A204.1 (cell line): ENCODE measurements at regions not wholly inside any gene's neighbourhood (a gene's known extent, or its start where the extent isn't known, plus 50 kb on each side); places are given as distances from the start of the nearest gene placed in this dataset.
"Not testable (repeated sequence)": the region's sequence is repeated elsewhere in the genome, so short reads cannot be mapped to it uniquely, and the experiment has no call there.

Experiments
- FAIRE-seq: peaks from 2 replicates; lab custom pipeline; 2012; peaks lifted over from hg19 to GRCh38; lab: Jason Lieb, UNC

- FAIRE-seq = no peak
Observed at GRCh38 chr5:162209005-162209605, 141.5 kb downstream of the GABRG2 start.

DNA sequence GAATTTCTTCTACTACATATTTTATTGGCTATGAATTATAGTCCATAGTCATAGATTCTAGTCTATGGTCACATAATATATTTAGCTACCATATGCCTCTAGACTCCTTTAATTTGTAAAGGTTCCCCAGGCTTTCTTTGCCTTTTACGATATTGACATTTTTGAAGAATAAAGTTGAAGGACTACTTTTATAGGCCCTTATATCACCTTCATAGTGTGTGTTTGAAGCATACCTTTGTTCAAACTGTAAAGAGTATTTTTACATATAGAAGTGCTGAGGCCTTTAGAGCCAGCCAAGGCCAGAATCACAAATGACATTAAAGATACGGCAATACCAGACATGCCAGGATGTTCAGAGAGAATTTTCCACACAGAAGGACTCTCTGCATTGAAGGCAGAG lies 147.0 kb downstream of the GABRG2 start:
- FAIRE-seq = no peak

GRCh38 chr5:162217037-162217436 lies 149.5 kb downstream of the GABRG2 start:
- no peak for FAIRE-seq

- no peak for FAIRE-seq
Observed at GRCh38 chr5:162221910-162222309, 154.3 kb downstream of the GABRG2 start.

- FAIRE-seq = no peak
Observed at GRCh38 chr5:162227075-162227474, 159.5 kb downstream of the GABRG2 start.

GRCh38 chr5:162230348-162230747 lies 162.8 kb downstream of the GABRG2 start:
- no peak for FAIRE-seq

DNA sequence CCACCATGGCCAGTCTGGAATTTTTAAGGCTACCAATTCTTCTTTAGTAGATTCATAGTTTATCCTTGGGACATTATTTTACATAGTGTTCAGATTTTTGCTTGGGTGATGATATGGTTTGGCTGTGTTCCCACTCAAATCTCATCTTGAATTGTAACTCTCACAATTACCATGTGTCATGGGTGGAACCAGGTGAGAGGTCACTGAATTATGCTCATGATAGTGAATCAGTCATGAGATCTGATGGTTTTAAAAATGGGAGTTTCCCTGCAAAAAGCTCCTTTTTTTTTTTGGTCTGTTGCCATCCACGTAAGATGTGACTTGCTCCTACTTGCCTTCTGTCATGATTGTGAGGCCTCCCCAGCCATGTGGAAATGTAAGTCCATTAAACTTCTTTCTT lies 163.9 kb downstream of the GABRG2 start:
- no peak for FAIRE-seq

GRCh38 chr5:162240734-162241133 lies 173.2 kb downstream of the GABRG2 start:
- FAIRE-seq = no peak

GRCh38 chr5:162242416-162242815 lies 174.8 kb downstream of the GABRG2 start:
- no peak for FAIRE-seq

- FAIRE-seq = no peak
Observed at GRCh38 chr5:162243651-162244050, 176.1 kb downstream of the GABRG2 start.

DNA sequence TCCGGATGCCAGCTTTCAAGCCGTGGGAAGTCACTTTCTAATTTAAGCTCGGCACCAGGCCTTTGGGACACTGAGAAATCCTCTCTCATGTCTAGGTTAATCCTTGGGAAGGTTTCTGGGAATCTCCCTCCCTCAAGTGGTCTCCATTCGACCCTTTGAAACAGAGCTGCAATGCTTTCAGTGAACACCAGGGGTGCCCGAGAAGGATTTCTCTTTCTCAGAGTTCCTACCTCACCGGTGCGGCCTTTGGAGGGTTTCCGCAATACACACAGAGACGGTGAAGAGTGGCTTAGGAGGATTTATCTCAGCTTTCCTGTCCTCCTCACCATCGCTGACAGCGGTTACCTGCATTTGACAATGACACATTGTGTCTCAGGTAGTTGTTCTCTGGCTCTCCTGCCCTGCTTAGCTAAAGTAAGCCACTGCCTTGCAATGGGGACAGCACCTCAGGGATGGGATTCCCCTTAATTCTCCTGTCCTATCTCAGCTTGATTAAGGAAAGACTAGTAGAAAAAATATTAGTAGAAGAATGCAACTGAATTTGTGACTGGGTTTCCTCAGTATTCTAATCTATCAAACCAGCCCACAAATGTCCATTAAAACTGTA lies 180.6 kb downstream of the GABRG2 start:
- FAIRE-seq = no peak

DNA sequence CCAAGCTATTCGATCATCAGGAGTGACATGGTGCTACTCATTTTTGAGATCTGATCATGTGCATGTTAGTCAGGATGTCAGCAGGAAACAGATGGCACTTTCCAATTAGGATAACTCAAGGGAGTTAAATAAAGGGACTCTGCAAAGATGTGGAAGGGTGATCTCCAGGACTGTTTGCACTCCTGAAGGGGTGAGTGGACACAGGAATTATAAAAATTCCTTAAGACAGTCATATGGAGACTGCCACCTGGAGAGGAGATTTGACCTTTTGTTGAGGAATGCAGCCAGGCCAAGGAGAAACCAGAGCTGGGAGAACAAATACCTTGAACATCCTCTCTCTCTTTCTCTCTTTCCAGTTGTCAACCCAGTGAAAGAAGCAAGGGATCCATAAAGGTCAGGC lies 189.1 kb downstream of the GABRG2 start:
- no peak for FAIRE-seq

DNA sequence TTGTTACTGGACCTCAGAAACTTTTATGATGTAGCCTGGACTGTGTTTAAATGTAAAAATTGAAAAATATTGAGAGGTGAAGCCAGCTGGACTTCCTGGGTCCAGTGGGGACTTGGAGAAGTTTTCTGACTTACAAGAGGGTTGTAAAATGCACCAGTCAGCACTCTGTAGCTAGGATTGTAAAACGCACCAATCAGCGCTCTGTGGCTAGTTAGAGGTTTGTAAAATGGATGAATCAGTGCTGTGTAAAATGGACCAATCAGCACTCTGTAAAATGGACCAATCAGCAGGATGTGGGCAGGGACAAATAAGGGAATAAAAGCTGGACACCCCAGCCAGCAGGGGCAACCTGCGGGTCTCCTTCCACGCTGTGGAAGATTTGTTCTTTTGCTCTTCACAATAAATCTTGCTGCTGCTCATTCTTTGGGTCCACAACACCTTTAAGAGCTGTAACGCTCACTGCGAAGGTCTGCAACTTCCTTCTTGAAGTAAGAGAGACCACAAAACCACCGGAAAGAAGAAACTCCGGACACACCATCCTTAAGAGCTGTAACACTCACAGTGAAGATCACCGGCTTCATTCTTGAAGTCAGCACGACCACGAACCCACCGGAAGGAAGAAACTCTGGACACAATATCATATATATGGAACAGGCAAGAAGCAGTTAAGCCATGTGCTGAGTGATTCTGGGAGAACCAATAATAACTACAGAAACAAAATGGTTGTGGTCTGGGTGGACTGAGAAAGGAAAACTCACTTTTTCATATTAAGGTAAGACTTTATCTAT lies 201.3 kb downstream of the GABRG2 start:
- FAIRE-seq = no peak

DNA sequence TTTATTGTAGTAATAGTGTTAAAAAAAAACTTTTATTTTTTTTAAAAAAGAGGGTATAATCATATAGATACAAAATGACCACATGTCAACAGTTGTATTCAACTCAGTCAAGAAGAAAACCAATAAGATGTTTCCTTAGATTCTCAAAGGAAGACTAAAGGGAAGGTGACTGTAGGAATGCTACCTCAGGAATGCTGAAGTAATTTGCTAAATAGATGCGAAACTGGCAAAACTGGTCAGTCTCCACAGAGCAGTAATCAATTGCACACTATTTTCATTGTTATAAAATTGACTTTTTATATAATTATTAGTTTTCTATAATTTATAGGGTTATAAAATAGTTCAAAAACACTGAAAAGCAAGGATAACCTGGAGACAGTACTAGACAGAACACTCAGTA lies 204.8 kb downstream of the GABRG2 start:
- FAIRE-seq = no peak

DNA sequence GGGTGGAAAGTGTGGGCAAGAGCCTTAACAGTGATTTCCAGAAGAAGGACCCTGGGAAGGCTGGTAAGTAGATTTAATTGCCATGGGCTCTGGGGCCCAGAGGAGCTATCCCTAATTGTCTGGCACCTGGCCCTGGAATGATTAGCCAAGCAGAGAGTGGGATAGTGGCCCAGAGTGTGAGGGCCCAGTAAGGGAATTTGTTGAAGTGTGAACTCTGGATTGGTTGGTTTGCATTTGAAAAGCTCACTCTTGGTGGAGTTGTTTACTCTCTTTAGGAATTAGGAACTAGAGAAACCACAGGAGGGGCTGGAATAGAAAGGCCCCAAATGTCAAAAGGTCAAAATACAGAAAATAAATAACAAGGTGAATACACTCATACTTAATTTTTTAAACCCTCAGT lies 207.1 kb downstream of the GABRG2 start:
- FAIRE-seq = no peak

- FAIRE-seq = not testable (repeated sequence)
Observed at GRCh38 chr5:162275387-162275786, 207.8 kb downstream of the GABRG2 start.

- no peak for FAIRE-seq
Observed at GRCh38 chr5:162282191-162282590, 214.6 kb downstream of the GABRG2 start.

- FAIRE-seq = no peak
Observed at GRCh38 chr5:162283609-162284008, 216.0 kb downstream of the GABRG2 start.

DNA sequence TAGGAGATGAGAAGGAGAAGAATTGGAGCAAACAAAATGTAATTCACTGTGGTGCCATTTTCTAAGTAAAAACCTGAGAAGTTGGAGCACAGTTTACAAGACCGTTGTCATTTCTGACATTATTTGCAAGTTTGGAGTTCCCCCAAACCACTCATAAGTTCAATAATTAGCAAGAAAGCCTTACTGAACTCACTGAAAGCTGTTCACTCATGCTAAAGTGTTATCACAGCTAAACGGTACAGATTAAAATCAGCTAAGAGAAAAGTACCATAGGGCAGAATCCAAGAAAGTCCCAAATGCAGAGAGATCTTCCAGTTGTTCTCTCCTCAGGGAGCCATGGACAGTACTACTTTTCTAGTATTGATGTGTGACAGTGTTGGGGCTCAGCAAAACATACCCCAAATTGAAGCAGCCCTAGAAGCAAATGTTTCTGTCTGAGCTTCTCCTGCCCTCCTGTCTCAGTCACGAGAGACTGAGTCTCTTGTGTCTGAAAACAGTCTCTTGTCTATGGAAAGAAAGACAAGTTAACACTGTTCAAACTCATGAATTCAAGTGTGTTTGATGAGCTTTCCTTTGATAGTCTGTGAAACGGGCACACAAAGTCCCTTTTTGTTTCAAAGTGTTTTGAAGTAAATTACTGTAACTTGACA lies 221.2 kb downstream of the GABRG2 start:
- no peak for FAIRE-seq

DNA sequence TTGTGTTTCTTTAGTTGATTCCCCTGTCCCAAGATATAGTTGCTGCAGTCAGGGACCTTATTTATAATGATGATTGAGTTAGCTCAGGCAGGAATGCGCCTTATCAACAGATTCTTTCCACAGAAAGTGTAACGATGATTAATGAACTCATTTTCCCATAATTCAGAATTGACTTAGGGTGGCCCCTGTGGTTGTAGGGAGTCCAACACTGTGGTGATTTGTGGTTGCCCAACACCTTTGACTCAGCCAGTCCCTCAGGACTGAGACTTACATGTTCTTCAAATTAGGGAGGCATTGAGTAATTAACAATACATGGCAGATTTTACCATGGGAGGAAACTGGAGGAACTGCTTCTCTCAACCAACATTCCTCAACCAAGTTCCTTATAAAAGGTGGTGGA lies 221.9 kb downstream of the GABRG2 start:
- no peak for FAIRE-seq

GRCh38 chr5:162299793-162300192 lies 232.2 kb downstream of the GABRG2 start:
- FAIRE-seq = no peak

- no peak for FAIRE-seq
Observed at GRCh38 chr5:162301356-162301755, 233.8 kb downstream of the GABRG2 start.

GRCh38 chr5:162323466-162323865 lies 255.9 kb downstream of the GABRG2 start:
- no peak for FAIRE-seq
